ENCODE measurements at regions not wholly inside any gene's neighbourhood (a gene's known extent, or its start where the extent isn't known, plus 50 kb on each side); places are given as distances from the start of the nearest gene placed in this dataset.

GRCh38 chr4:55255179-55255578 is 90.9 kb upstream of the SRD5A3 start:
- TF ChIP-seq, protein P1, sequence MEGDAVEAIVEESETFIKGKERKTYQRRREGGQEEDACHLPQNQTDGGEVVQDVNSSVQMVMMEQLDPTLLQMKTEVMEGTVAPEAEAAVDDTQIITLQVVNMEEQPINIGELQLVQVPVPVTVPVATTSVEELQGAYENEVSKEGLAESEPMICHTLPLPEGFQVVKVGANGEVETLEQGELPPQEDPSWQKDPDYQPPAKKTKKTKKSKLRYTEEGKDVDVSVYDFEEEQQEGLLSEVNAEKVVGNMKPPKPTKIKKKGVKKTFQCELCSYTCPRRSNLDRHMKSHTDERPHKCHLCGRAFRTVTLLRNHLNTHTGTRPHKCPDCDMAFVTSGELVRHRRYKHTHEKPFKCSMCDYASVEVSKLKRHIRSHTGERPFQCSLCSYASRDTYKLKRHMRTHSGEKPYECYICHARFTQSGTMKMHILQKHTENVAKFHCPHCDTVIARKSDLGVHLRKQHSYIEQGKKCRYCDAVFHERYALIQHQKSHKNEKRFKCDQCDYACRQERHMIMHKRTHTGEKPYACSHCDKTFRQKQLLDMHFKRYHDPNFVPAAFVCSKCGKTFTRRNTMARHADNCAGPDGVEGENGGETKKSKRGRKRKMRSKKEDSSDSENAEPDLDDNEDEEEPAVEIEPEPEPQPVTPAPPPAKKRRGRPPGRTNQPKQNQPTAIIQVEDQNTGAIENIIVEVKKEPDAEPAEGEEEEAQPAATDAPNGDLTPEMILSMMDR (IDR thresholded peaks at IDR 0.05 in 4 of 5, conservative IDR thresholded peaks at IDR 0.05 in 1 of 5) = no peak
- no peak for TF ChIP-seq POLR2A (IDR thresholded peaks at IDR 0.05)
